MM.1S (cell line): ENCODE measurements at regions not wholly inside any gene's neighbourhood (a gene's known extent, or its start where the extent isn't known, plus 50 kb on each side); places are given as distances from the start of the nearest gene placed in this dataset.
"Not testable (repeated sequence)": the region's sequence is repeated elsewhere in the genome, so short reads cannot be mapped to it uniquely, and the experiment has no call there.

Experiments
- DNase-seq: peaks from one replicate; pipeline ENCODE4 v3.0.0-alpha.2; 2015
- H2AFZ ChIP-seq: fragments of 300-600 bp; sonication (generic); 2 replicates; pipeline ENCODE4 v1.6.0; 2016; ENCODE audit warnings: antibody characterized with exemption, low read length
- H3F3A ChIP-seq: fragments of 300-600 bp; sonication (generic); 2 replicates; pipeline ENCODE4 v1.6.1; 2016; ENCODE audit warnings: mild to moderate bottlenecking, antibody characterized with exemption, low read length, moderate library complexity, mixed read lengths; ENCODE audit not compliant: insufficient read depth
- H3K27ac ChIP-seq: fragments of 300-600 bp; sonication (generic); 2 replicates; pipeline ENCODE4 v1.5.1; 2016; ENCODE audit warnings: mild to moderate bottlenecking, low read length
- H3K27me3 ChIP-seq: fragments of 300-600 bp; sonication (generic); replicated peaks from 2 replicates; pipeline ENCODE4 v1.6.0; 2016; ENCODE audit warnings: low read length; ENCODE audit not compliant: insufficient read depth
- H3K36me3 ChIP-seq: fragments of 300-600 bp; sonication (generic); replicated peaks from 2 replicates; pipeline ENCODE4 v1.6.1; 2016; ENCODE audit warnings: mild to moderate bottlenecking, low read length, mixed read lengths; ENCODE audit not compliant: insufficient read depth
- H3K4me1 ChIP-seq: fragments of 300-600 bp; sonication (generic); 2 replicates; pipeline ENCODE4 v1.6.1; 2016; ENCODE audit warnings: low read length, mixed read lengths
- H3K4me2 ChIP-seq: fragments of 300-600 bp; sonication (generic); 2 replicates; pipeline ENCODE4 v1.6.0; 2016; ENCODE audit warnings: low read depth, low read length
- H3K4me3 ChIP-seq: fragments of 300-600 bp; sonication (generic); 2 replicates; pipeline ENCODE4 v1.5.1; 2016; ENCODE audit warnings: low read length, mixed read lengths
- H3K79me2 ChIP-seq: fragments of 300-600 bp; sonication (generic); 2 replicates; pipeline ENCODE4 v1.6.1; 2016; ENCODE audit warnings: mixed run types, low read length, mixed read lengths
- H3K9ac ChIP-seq: fragments of 300-600 bp; sonication (generic); 2 replicates; pipeline ENCODE4 v1.6.1; 2016; ENCODE audit warnings: low read length, mixed read lengths
- H3K9me2 ChIP-seq: fragments of 300-600 bp; sonication (generic); replicated peaks from 2 replicates; pipeline ENCODE4 v1.6.1; 2016; ENCODE audit warnings: mild to moderate bottlenecking, low read length, mixed read lengths; ENCODE audit not compliant: insufficient read depth
- H3K9me3 ChIP-seq: fragments of 300-600 bp; sonication (generic); replicated peaks from 2 replicates; pipeline ENCODE4 v1.6.1; 2016; ENCODE audit warnings: mild to moderate bottlenecking, low read length, mixed read lengths; ENCODE audit not compliant: insufficient read depth
- H4K20me1 ChIP-seq: fragments of 300-600 bp; sonication (generic); 2 replicates; pipeline ENCODE4 v1.6.1; 2016; ENCODE audit warnings: mild to moderate bottlenecking, low read length, moderate library complexity, mixed read lengths; ENCODE audit not compliant: insufficient read depth
- EZH2 ChIP-seq: fragments of 300-600 bp; sonication (generic); optimal IDR thresholded peaks from 2 replicates; pipeline ENCODE3; 2017; ENCODE audit warnings: low read depth, mild to moderate bottlenecking, antibody characterized with exemption, low read length, mixed read lengths
- EZH2phosphoT487 ChIP-seq: fragments of 300-600 bp; sonication (generic); IDR thresholded peaks from 2 replicates; pipeline ENCODE4 v1.6.1; 2018; ENCODE audit warnings: antibody characterized with exemption, low read length
- TF ChIP-seq, protein P1 (sequence below): fragments of 300-600 bp; sonication (generic); IDR thresholded peaks from 2 replicates; pipeline ENCODE4 v1.5.1; 2016; ENCODE audit warnings: antibody characterized with exemption, low read length, mixed read lengths

- H3K9me2 ChIP-seq, result no peaks in the 10 kb centered on the region
- TF ChIP-seq, protein P1, sequence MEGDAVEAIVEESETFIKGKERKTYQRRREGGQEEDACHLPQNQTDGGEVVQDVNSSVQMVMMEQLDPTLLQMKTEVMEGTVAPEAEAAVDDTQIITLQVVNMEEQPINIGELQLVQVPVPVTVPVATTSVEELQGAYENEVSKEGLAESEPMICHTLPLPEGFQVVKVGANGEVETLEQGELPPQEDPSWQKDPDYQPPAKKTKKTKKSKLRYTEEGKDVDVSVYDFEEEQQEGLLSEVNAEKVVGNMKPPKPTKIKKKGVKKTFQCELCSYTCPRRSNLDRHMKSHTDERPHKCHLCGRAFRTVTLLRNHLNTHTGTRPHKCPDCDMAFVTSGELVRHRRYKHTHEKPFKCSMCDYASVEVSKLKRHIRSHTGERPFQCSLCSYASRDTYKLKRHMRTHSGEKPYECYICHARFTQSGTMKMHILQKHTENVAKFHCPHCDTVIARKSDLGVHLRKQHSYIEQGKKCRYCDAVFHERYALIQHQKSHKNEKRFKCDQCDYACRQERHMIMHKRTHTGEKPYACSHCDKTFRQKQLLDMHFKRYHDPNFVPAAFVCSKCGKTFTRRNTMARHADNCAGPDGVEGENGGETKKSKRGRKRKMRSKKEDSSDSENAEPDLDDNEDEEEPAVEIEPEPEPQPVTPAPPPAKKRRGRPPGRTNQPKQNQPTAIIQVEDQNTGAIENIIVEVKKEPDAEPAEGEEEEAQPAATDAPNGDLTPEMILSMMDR, result no peak
- TF ChIP-seq EZH2phosphoT487 (no peak), EZH2 (no peak)
- peaks cover 23% of the 10 kb centered on the region for H3F3A ChIP-seq
- H3K9me3 ChIP-seq, result no peaks in the 10 kb centered on the region
- no peaks in the 10 kb centered on the region for H3K27me3 ChIP-seq
- DNase-seq, result no peak
- peak overlapping the region; percentile 53 for H3K9ac ChIP-seq
- peak overlapping the region; percentile 31; the same call in 1 of the 2 replicates for H3K4me3 ChIP-seq
- H4K20me1 ChIP-seq, result no peaks in the 10 kb centered on the region
- no peaks in the 10 kb centered on the region for H3K79me2 ChIP-seq
- peak overlapping the region; percentile 52 for H2AFZ ChIP-seq
- no peaks in the 10 kb centered on the region for H3K36me3 ChIP-seq
- H3K4me1 ChIP-seq, result peaks cover 25% of the 10 kb centered on the region
- peak overlapping the region; percentile 67 for H3K4me2 ChIP-seq
- H3K27ac ChIP-seq, result peak overlapping the region; percentile 95
These were observed 86.6 kb downstream of the PHLDA1 start for GRCh38 chr12:75944905-75945432.

GRCh38 chr12:75944097-75944904 lies 87.3 kb downstream of the PHLDA1 start:
- Histone ChIP-seq H3K27me3 (no peaks in the 10 kb centered on the region), H4K20me1 (no peaks in the 10 kb centered on the region), H3K27ac (peak overlapping the region; percentile 95), H3K79me2 (no peaks in the 10 kb centered on the region), H3K36me3 (no peaks in the 10 kb centered on the region), H3K9me2 (no peaks in the 10 kb centered on the region), H3K9me3 (no peaks in the 10 kb centered on the region), H3F3A (peaks cover 23% of the 10 kb centered on the region), H3K4me2 (peak overlapping the region; percentile 67), H2AFZ (peak overlapping the region; percentile 52), H3K9ac (peak overlapping the region; percentile 53), H3K4me1 (peaks cover 25% of the 10 kb centered on the region), H3K4me3 (peak overlapping the region; percentile 33; the same call in 1 of the 2 replicates)
- DNase-seq, result peak; percentile 90
- TF ChIP-seq EZH2phosphoT487 (no peak), EZH2 (no peak)
- TF ChIP-seq, protein P1, result no peak

DNA sequence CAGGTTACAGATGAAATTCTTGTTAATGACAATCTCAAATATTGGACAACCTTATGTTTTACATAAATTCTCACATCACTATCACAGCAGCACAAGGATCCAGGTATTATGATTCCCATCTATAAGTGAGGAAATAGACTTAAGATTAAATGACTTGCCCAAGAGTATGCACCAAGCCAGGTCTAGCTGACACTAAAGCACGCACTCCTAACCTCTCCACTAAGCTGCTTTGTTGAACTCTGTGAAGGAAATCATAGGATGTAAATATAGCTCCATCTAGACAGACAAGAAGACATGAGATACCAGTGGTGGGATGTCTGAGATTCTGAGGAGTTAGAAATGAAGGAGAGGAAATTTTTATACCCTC lies 87.9 kb downstream of the PHLDA1 start:
- H3F3A ChIP-seq, result peaks cover 23% of the 10 kb centered on the region
- DNase-seq, result peak; percentile 35
- no peak for TF ChIP-seq EZH2
- no peak for TF ChIP-seq EZH2phosphoT487
- TF ChIP-seq, protein P1, result no peak
- no peaks in the 10 kb centered on the region for H4K20me1 ChIP-seq
- H3K36me3 ChIP-seq, result no peaks in the 10 kb centered on the region
- H3K4me3 ChIP-seq, result peak overlapping the region; percentile 33; the same call in 1 of the 2 replicates
- H3K27me3 ChIP-seq, result no peaks in the 10 kb centered on the region
- no peaks in the 10 kb centered on the region for H3K9me2 ChIP-seq
- H2AFZ ChIP-seq, result peak overlapping the region; percentile 24
- no peaks in the 10 kb centered on the region for H3K79me2 ChIP-seq
- peak overlapping the region; percentile 67 for H3K4me2 ChIP-seq
- H3K9ac ChIP-seq, result peak overlapping the region; percentile 46; the same call in 1 of the 2 replicates
- H3K9me3 ChIP-seq, result no peaks in the 10 kb centered on the region
- H3K27ac ChIP-seq, result peak overlapping the region; percentile 95
- H3K4me1 ChIP-seq, result peaks cover 25% of the 10 kb centered on the region

- not testable (repeated sequence) for H3K79me2 ChIP-seq, H3K9me2 ChIP-seq, H3K9me3 ChIP-seq, H3K9ac ChIP-seq, H3K4me2 ChIP-seq, DNase-seq, H3K4me3 ChIP-seq, H4K20me1 ChIP-seq, H3K27ac ChIP-seq, H3K27me3 ChIP-seq, H2AFZ ChIP-seq, H3K36me3 ChIP-seq
- peaks cover 23% of the 10 kb centered on the region for H3F3A ChIP-seq
- peaks cover 24% of the 10 kb centered on the region for H3K4me1 ChIP-seq
These were observed 89.9 kb downstream of the PHLDA1 start for GRCh38 chr12:75941661-75942060.
